HCEC 1CT (cell line): ENCODE measurements at regions not wholly inside any gene's neighbourhood (a gene's known extent, or its start where the extent isn't known, plus 50 kb on each side); places are given as distances from the start of the nearest gene placed in this dataset.

ENCODE experiments used
- DNase-seq: peaks from one replicate; pipeline ENCODE4 v3.0.0-alpha.2; 2017

DNA sequence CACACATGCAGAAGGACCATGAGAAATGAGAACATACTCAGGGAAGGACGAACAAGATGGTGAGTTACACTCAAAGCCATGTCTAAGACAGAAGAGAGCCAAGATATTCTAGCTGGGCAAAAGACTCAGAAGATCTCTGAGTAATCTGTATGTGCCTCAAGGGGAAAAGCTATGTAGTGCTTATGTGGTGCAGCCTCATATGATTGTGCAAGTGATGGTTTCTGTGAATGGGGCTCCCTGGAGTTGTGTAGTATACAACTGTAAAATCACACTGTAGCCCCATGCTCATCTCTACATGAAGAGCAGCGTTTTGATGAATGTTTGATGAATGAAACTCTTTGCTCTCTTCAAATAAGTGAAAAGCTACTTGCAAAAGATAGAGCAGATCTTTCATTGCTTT is 57.5 kb downstream of the OSR1 start:
- DNase-seq: no peak

DNA sequence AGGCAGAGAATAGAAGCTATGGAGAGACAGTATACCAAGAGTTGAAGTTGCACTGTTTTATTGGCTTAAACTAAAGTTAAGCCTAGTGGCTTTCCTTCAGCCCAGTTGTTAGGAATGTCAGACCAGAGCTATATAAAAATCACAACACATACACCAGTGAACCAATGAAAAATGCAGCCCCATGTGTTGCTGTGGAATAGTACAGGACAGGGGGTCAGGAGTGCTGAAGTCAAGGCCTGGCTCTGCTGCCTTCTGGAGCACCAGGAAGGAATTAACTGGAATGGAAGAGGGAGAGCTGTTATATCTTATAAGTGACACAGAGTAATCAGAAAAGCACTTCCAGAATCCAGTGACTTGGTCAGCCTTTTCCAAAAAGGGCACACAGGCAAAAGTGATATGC is 58.9 kb downstream of the OSR1 start:
- DNase-seq: peak; percentile 3

DNA sequence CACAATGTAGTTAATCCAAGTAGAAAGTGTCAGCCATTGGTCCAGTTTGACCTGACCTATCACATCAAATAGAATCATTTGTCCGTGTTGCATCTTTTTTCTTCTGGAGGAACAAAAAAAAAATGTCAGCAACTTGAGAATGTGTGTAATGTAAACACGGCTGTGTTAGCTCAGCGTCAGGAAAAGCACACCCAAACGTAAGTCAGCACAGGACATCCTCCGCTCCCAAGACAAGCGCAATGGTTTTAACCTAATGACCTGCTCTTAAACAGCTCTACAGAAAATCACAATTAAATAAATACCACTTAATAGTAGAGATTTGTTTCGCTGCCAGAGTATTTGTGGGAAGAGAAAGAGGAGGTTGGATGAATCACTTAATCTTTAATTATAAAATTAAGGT is 59.4 kb downstream of the OSR1 start:
- DNase-seq: peak; percentile 55

DNA sequence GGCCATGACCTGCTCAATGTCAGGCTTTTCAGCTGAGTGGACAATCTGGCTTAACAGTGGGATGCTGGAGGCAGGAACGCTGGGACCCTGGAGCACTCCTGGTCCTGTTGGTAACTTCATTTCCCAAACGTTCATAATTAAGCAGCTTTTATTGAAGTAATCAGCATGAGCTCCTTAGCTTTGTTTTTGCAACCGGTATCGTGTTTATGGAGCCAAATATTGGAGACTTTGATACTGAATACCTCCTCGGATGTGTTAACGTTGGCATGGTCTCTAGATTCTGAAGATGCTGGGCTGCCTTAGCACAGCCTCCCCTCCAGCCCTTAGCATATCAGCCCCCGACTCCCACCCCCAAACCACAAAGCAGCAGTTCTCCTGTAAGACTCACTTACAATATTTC is 60.7 kb downstream of the OSR1 start:
- no peak for DNase-seq

DNA sequence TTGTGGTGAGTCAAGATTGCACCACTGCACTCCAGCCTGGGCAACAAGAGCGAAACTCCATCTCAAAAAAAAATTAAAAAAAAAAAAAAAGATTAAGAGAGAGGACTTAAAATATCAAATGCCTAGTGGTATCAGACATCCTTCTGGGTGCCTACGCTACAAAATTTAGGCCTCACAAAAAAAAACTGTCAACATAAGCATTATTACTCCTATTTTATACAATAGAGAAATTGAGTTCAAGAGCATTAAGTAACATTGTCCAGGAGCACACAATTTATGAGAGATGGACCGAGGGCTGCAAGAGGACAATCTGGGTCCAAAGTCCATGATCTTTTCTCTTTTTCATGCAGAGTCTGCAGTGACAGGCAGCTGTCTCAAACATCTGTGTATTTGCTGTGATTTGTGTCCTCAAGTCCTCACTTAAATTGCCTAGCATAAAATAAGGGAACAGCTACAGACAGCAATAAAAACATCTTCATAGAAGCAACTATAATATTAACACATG is 62.4 kb downstream of the OSR1 start:
- DNase-seq: no peak

DNA sequence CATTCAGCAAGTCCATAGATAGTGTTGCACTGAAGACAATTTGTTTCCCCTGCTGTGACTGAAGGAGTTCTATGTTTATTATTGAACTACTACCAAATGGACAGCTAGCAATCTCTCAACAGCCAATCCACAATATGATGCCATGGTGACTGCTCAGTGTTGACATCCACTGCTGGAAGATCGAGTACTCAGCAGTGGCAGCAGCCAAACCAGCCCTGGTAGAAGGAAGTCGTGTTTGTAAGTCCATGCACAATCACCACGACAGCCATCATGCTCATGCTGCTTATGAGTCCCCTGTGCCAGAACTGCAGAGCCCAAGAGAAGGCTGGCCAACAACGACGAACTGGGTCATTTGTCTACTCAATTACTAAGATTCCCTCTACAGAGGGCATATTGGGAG is 66.4 kb downstream of the OSR1 start:
- DNase-seq: no peak

DNA sequence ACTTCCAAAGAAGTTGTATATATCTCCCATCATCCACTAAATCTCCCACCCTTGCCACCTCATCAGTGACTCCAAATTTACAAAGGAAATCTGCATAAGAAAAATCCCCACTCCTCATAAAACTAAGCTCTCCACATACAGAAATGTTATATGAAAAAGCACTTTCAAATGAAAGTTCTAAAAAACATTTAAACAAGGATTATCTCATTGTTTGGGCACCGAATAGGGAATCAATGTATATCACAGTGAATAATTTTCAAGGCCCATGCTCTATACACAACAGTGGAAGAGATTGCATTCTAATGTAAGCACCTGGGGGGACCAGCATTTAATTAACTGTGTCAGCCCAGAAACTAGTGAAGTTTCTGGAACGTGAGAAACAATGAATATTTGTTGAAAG is 70.1 kb downstream of the OSR1 start:
- no peak for DNase-seq

DNA sequence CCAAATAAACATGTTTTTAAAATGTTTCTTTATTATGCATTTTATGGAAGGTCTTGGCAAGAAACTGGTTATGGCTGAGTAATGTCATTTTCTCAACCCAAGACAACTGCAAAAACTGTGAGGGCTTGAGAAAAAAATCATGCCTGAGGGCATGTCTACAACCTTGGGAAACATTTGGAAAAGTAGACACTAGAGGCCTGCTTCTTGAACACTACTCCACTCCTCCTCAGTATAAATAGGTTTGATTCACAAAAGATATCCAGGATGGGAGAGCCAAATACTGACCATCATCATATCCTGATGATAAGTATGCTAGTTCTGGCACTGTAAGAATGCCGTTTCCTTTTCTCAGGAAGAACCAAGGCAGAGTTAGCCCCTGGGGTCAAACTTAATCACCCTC is 71.1 kb downstream of the OSR1 start:
- no peak for DNase-seq

DNA sequence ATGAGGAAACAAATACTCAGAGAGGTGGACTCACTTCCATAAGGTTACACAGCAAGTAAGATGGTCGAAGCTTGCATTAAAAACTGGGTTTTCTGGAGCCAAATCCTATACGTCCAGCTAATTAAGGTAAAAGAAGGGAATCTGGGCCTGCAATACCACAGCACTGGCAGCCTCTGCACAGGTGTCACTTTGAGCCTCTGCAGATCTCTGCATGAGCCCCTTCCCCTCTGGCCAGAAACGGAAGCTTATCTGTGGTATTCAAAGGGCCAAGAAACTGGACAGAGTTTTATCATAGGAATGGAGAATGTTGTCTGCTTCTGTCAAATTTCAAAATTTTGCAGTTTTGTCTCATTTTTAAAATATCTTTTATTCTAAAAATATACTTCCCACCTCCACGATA is 76.1 kb downstream of the OSR1 start:
- no peak for DNase-seq

DNA sequence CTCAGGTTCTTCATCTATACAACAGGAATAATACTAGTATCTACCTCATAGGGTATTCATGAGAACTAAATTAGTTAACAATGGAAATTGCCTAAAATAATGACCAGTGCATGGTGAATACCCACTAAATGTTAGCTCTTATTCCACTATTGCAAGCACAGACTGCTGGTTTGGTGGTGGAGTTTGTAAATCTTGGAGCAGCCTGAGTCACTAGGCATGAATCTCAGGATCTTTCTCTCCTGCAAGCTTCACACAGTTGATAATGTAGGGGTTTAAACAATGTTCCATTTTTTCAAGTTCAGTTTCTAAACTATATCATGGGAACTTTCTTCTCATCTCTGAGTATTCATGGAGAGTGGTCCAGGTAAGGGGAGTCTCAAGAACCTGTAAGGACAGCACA is 84.0 kb downstream of the OSR1 start:
- DNase-seq: no peak

DNA sequence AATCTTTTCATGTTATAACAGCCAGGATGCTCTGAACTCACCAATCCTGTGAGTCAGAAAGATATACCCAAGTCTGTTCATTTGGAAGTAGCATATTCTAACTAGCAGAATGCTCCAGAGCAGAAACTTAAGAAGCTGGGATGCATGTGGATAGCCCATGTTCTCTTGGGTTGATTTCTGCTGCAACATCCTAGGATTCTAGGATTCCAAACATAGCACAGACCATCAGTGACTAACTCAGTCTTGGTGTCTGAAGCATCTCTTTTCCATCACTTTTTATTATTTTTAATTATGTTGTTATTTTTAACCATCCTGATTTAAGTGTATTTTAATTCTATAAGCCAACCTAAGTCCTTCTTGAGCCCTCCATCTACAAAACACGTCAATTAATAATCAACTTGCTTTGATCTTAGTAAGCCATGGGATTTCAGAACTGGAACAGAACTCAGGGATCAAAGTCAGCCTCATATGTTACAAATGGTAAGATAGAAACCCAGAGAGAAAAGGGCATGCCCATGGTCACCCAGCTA is 85.4 kb downstream of the OSR1 start:
- no peak for DNase-seq

DNA sequence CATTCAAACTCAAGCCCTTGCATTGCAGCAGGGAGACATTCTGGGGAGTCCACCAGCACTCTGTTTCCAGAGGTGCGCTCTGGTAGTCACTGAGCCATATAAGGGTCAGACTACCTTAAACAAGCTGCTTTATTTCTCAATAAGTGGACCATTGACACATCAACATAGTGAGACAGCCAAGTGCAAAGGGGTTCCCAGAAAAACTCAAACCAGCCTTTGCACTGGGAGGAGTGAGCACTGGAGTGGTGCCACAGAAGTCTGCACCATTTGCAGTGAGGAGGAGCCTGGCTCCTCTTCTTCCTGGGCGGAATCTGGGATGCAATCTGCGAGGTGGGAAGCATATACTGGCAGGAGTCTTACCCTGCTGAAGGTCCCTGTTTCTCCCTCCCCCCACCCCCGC is 86.4 kb downstream of the OSR1 start:
- no peak for DNase-seq

DNA sequence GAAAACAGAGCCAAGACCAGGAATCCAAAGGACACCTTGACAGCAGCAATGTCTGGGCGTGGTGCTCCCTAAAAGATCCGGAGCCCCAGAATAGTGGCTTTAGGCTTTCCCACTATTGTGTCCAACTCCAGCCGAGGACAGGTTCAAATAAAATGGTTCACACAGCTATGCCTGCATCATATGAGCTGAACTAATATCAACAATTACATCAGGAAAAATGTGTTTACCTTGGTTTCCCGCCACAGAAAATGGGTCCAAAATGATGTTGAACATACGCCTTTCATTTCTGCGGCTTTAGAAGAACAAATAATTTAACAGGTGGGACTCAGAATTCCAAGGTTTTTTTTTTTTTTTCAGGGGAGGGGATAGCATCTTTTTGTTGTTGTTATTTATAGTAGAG is 93.6 kb downstream of the OSR1 start:
- DNase-seq: no peak

DNA sequence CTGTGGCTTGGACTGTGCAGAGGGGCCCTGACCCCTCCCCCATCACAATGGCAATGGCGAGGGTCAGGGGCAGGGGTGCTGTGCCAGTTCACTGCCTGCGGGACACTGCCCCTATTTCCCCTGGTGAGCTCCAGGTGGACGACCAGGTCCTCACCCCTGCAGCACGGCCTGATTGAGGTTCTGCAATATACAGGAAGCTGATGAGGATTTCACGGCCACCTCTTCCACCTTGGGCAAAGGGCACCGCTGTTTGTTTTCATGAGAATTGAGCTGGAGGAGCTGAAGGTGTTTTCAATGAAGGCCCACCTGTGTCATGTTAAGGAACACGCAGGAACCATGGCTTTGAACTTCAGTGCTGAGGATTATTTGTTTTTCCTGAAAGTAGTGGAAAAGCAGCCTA is 96.3 kb downstream of the OSR1 start:
- DNase-seq: no peak

DNA sequence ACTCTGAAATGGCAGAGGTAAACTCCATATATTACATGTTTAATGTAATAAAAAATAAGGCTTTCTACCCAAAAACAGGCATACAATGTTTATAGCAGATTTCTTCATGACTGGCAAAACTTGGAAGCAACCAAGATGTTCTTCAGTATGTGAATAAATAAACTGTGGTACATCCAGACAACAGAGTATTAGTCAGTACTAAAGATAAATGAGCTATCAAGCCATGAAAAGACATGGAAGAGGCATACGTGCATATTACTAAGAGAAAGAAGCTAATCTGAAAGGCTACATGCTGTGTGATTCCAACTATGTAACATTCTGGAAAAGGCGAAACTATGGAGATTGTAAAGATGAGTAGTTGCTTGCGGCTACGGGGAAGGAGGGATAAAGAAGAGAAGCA is 97.4 kb downstream of the OSR1 start:
- DNase-seq: no peak

DNA sequence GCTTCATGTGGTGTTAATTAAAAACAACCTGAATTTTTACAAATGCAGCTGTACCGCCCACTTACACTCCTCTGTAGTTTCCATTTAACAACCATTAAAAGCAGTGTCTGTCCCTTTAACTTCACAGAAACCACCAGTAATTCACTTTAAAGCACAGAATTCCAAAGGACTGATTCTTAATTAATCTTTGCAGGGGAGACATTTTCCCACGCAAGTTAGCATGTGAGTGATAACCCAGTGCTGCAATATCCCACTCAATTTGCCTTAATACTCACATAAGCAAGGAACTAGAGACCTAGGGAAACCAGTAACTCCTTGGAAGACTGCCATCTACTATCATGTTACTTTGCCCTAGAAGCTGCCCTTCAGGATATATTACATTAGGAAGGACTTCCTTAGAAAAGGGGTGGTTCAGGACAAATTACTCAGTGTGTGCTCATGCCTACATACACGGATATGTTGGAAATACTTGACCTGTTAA is 102.3 kb downstream of the OSR1 start:
- DNase-seq: peak; percentile 99

DNA sequence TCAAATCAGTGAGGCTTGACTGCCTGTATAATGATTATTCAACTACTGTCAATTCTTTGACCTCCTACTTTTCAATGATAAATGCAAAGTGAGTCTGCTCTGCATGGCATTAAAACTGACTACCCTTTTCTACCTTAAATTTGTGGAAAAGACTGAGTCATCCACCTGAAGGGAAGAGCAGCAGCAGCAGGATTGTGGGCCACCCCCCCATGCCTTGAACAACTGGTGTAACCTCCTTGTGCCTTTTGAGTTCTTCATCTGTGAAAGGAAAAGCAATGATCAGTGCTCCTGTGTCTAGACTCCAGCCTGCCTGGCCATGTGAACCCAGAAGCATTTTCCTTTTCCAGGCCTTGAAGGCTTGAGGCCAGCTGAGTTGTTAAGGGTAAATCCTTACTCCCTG is 102.9 kb downstream of the OSR1 start:
- DNase-seq: no peak

DNA sequence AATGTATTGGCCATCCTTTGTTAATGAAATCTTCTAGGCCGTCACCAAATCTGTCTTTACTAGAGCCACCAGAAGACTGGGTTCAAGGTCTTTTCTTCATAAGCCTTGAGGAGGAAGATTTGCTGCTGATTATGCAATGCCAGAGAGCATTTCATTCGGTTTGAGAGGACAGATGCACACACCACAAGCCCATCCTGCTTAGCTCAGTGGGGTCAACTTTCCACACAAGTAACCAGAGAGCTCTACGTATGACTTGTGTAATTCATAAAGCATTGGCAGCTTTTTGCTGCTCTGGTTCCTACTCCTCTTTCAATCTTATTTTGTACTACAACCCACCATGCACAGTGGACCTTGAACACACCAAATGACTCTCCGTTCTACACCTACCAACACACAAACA is 106.9 kb downstream of the OSR1 start:
- no peak for DNase-seq

DNA sequence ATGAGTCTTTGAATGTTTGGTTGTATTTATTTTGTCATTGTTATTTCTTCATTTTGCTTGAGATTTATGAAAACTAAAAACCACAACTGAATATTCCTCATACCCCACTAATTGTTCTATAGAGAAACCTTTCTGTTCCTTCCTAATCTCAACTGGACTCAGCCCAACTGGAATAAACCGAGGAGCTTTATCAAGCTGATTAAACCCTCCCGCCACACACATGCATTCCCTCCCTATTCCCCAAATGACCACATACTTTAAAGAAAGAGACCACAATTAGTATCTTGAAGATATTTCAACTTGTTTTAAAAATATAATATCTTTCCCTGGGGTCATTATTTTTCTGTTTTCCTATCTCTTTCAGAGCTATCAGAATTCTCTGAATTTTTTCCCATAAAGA is 107.5 kb downstream of the OSR1 start:
- no peak for DNase-seq

DNA sequence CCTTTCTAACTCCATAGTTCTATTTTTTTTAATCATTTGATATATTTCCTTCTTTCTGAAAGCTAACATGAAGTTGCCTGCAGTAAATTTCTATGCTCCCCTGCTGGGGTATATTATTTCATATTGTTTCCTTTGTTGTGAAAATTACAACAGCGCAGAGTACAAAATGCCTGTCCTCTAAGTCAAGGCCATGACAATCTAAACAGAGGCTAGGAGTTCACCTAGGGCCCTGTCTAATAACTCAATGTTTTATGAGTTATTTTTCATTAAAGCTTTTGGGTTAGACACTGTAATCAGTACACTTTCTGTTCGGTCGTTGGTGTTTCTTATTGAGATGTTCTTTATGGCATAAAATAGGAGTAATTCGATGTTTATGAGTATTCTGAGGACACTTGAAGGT is 111.2 kb downstream of the OSR1 start:
- no peak for DNase-seq

DNA sequence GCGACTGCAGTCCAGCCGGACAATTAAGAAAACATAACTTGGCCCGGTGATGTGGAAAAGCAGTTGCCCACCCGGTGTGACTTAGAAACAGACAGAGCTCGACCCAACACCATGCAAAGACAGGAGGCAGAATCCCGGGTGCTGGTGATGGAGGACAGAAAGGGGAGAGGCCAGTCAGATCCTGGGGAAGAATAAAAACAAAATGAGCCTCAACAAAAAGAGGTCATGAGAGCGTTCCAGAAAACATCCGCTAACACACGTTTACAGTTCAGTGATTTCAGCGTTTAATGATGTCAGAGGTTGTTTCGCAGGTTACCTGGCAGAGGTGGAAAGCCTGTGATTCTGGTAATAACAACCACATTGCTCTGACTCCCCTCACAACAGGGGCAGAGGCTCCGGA is 111.9 kb downstream of the OSR1 start:
- DNase-seq: no peak

DNA sequence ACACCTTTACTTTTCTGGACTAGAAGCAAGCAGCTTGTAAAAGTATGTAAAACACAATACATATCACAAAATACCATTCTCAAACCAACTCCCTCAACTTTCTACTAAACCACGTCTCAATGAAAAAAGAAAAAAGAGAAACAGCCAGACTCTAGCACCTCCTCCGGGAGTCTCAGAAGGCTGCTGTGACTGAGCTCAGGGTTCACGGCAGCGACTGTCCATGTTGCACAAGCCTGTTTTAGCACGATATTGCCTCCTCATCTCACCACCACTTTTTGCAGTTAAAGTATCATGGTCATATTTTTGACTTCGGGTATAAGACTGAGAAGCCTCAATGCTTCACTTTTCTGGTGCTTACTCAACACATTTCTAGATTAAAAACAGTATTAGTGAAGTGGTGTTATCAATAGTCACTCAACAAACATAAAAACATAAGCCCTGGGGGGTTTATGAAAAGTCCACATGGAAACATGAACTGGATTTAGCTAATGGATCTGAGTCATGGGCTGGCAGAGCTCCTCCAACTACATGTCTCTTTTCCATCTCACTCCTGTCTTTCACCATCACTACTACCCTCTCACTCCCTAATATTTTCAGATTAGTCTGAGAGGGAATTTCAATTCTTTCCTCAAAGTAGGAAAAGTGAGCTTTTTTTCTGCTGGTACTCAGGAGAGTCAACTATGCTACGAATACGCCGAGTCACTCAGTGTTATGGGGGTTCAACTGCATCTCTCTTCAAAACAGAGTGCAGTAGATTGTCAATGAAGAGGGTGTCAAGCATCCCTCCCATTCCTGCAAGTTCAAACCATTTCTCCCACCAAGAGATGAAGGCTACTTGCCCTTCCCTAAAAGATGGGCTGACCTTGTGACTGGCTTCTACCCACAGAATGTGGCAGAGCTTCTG is 113.7 kb downstream of the OSR1 start:
- no peak for DNase-seq

DNA sequence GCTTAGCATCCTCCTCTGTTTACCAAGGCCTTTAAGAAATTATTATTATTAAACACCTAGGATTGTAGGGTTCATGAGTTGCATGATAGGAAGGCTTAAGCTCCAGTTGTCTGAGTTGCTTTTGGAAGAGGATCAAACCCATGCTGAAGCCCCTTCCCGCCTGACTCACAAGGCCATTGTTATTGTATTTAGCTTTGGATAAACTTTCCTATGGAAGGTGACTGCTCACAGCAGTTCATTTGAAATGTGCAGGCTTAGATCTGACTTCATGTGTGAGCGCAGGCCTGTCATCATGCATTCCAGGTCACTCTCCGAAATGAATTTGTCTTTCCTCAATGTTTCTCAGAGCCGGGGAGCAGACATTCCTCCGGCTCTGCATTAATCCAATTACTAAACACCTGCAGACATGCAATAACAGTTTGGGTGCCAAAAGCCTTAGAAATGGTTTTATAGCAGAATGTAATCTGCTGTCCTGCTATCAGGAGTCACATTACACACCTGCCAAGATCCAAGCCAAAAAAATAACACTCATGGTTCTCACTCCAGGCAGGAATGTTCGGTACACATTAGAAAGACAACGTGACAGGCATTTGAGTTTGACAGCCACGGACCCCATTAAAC is 119.9 kb downstream of the OSR1 start:
- DNase-seq: no peak

DNA sequence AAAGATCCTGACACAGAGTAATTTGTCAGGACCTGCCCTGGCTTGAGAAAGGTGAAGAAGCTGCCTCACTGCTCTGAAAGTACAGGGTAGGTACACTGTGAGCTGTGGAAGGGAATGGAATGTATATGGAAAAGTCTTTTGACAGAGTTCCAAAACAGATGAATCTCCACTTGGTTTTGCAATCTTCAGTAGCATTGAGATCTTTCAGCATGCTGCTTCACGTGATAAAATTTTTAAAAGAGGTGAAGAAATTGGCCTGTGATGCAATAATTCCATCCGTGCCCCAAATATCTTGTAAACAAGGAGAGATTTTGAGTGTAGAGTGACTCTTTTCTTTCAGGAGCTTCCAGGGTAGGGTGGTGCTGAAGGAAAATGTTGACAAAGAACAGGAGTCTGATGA is 123.1 kb downstream of the OSR1 start:
- peak; percentile 86 for DNase-seq
